NCI-H1092 (cell line): ENCODE measurements at regions not wholly inside any gene's neighbourhood (a gene's known extent, or its start where the extent isn't known, plus 50 kb on each side); places are given as distances from the start of the nearest gene placed in this dataset.

Experiments used
- DNase-seq: peaks from one replicate; lab custom pipeline; 2025; lab: John Stamatoyannopoulos, UW

- DNase-seq = no peak
Measured at GRCh38 chr1:222290866-222291265, 257.0 kb downstream of the HHIPL2 start.

- no peak for DNase-seq
Measured at GRCh38 chr1:222288053-222288452, 259.9 kb downstream of the HHIPL2 start.

- DNase-seq = no peak
Measured at GRCh38 chr1:222286011-222286410, 261.9 kb downstream of the HHIPL2 start.

- DNase-seq = no peak
Measured at GRCh38 chr1:222285526-222285925, 262.4 kb downstream of the HHIPL2 start.

GRCh38 chr1:222284466-222284865 lies 263.4 kb downstream of the HHIPL2 start:
- no peak for DNase-seq

- no peak for DNase-seq
Measured at GRCh38 chr1:222283147-222283768, 264.6 kb downstream of the HHIPL2 start.

GRCh38 chr1:222279591-222279990 lies 268.3 kb downstream of the HHIPL2 start:
- no peak for DNase-seq

- no peak for DNase-seq
Measured at GRCh38 chr1:222278501-222278900, 269.4 kb downstream of the HHIPL2 start.

- DNase-seq = peak; percentile 92
Measured at GRCh38 chr1:222275729-222276465, 272.0 kb downstream of the HHIPL2 start.

- no peak for DNase-seq
Measured at GRCh38 chr1:222275001-222275728, 272.7 kb downstream of the HHIPL2 start.

- DNase-seq = no peak
Measured at GRCh38 chr1:222266223-222267196, 281.4 kb downstream of the HHIPL2 start.

- no peak for DNase-seq
Measured at GRCh38 chr1:222263791-222264190, 284.1 kb downstream of the HHIPL2 start.

- no peak for DNase-seq
Measured at GRCh38 chr1:222257027-222257426, 290.9 kb downstream of the HHIPL2 start.

GRCh38 chr1:222256058-222256457 lies 291.8 kb downstream of the HHIPL2 start:
- DNase-seq = no peak

GRCh38 chr1:222252788-222253187 lies 295.1 kb downstream of the HHIPL2 start:
- no peak for DNase-seq

GRCh38 chr1:222251847-222252246 lies 296.1 kb downstream of the HHIPL2 start:
- no peak for DNase-seq

- no peak for DNase-seq
Measured at GRCh38 chr1:222250376-222250775, 297.5 kb downstream of the HHIPL2 start.

GRCh38 chr1:222247811-222248310 lies 300.0 kb downstream of the HHIPL2 start:
- DNase-seq = no peak

GRCh38 chr1:222247081-222247480 lies 300.8 kb downstream of the HHIPL2 start:
- no peak for DNase-seq

GRCh38 chr1:222243902-222244301 lies 304.0 kb downstream of the HHIPL2 start:
- DNase-seq = no peak

GRCh38 chr1:222242492-222242891 lies 305.4 kb downstream of the HHIPL2 start:
- no peak for DNase-seq

- no peak for DNase-seq
Measured at GRCh38 chr1:222241410-222241809, 306.5 kb downstream of the HHIPL2 start.
